Caco-2 (cell line): ENCODE measurements at regions not wholly inside any gene's neighbourhood (a gene's known extent, or its start where the extent isn't known, plus 50 kb on each side); places are given as distances from the start of the nearest gene placed in this dataset.

Source experiments
- BruUV-seq: library from RNA; stranded (reverse); fragments of 400-500 nt; replicated peaks from 2 replicates; lab custom pipeline; 2021; lab: Mats Ljungman, UMichigan
- CTCF ChIA-PET: fragments of 300-600 bp; sonication (Branson Sonifier 250); formaldehyde crosslinking; loops from one replicate; lab custom pipeline; 2022; ENCODE audit warnings: antibody characterized with exemption; lab: Charles Lee
- POLR2A ChIA-PET: fragments of 300-600 bp; sonication (Branson Sonifier 250); formaldehyde crosslinking; loops from one replicate; lab custom pipeline; 2022; ENCODE audit warnings: antibody characterized with exemption; lab: Charles Lee
- DNase-seq, 2 experiments: peaks; one replicate each; pipeline versions ENCODE4 v3.0.0 to v3.0.0-alpha.2; 2020 to 2022
- H3K27me3 ChIP-seq: replicated peaks from 2 replicates; pipeline ENCODE4 v1.6.0; 2011; ENCODE audit warnings: low read length; ENCODE audit not compliant: control insufficient read depth, insufficient read depth
- H3K36me3 ChIP-seq: 2 replicates; pipeline ENCODE4 v1.5.1; 2011; ENCODE audit warnings: low read length; ENCODE audit not compliant: control insufficient read depth, insufficient read depth
- H3K4me1 ChIP-seq: fragments of 250-450 bp; sonication (Bioruptor Pico); 2 replicates; pipeline ENCODE4 v1.5.1; 2020; ENCODE audit warnings: mild to moderate bottlenecking
- H3K4me3 ChIP-seq: 2 replicates; pipeline ENCODE4 v1.5.1; 2011; ENCODE audit warnings: low read depth, mild to moderate bottlenecking, control low read depth, low read length
- H3K9me3 ChIP-seq: fragments of 250-450 bp; sonication (Bioruptor Pico); 2 replicates; pipeline ENCODE4 v1.5.1; 2020; ENCODE audit warnings: mild to moderate bottlenecking, moderate library complexity
- H3K27ac Mint-ChIP-seq: one replicate; pipeline ENCODE4 v1.8.0; 2022; ENCODE audit warnings: mixed read lengths; ENCODE audit not compliant: unreplicated experiment
- H3K27me3 Mint-ChIP-seq: one replicate; pipeline ENCODE4 v1.8.0; 2022; ENCODE audit warnings: mixed read lengths; ENCODE audit not compliant: insufficient read depth, unreplicated experiment
- H3K36me3 Mint-ChIP-seq: one replicate; pipeline ENCODE4 v1.8.0; 2022; ENCODE audit warnings: mild to moderate bottlenecking, mixed read lengths; ENCODE audit not compliant: insufficient read depth, unreplicated experiment
- H3K4me1 Mint-ChIP-seq: one replicate; pipeline ENCODE4 v1.8.0; 2022; ENCODE audit warnings: low read depth, mixed read lengths; ENCODE audit not compliant: unreplicated experiment
- H3K4me3 Mint-ChIP-seq: one replicate; pipeline ENCODE4 v1.8.0; 2022; ENCODE audit warnings: mild to moderate bottlenecking, moderate library complexity, mixed read lengths; ENCODE audit not compliant: unreplicated experiment
- H3K9me3 Mint-ChIP-seq: one replicate; pipeline ENCODE4 v1.8.0; 2022; ENCODE audit warnings: mixed read lengths; ENCODE audit not compliant: unreplicated experiment
- intact Hi-C: fragments of 100-400 bp; cut with micrococcal nuclease; formaldehyde crosslinking; loops from one replicate; pipeline ENCODE4 v1.10.0; 2022; ENCODE audit not compliant: unreplicated experiment
- TF ChIP-seq, protein P1 (sequence below), 2 experiments: fragments of 200-600 bp in 1 of 2; IDR thresholded peaks; 1 replicate in 1 of 2; 2 replicates in 1 of 2; pipeline versions ENCODE4 v1.5.1 to v1.8.0; 2011 to 2022; ENCODE audit warnings: antibody characterized with exemption in 1 of 2, control low read depth in 1 of 2, inconsistent platforms in 1 of 2, low read depth in 1 of 2, low read length in 1 of 2, mild to moderate bottlenecking in 1 of 2, moderate library complexity in 1 of 2; ENCODE audit not compliant: insufficient read depth in 1 of 2, severe bottlenecking in 1 of 2, unreplicated experiment in 1 of 2

DNA sequence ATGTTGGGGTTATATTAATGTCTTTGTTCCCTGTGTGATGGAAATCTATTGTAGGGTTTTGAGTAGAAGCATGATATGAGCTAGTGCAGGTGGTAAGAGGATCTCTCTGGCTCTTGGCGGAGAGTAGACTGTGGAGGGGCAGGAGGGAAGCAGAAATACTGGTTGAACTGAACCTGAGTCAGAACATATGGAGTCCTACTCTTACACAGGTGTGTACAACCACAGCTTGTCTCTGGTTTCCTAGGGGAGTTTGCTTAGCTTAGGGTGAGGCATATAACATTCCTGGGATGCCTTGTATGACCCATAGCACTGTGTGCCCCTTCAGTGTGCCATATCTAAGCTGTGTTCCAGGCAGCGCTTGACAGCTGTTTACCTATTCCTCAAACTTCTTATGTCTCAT lies 97.3 kb upstream of the GCFC2 start:
- Mint-ChIP-seq H3K27me3 (no peaks in the 10 kb centered on the region), H3K4me3 (no peak overlapping the region), H3K4me1 (no peaks in the 10 kb centered on the region), H3K9me3 (peaks cover 9% of the 10 kb centered on the region), H3K27ac (peak overlapping the region; percentile 6), H3K36me3 (no peaks in the 10 kb centered on the region)
- TF ChIP-seq, protein P1, sequence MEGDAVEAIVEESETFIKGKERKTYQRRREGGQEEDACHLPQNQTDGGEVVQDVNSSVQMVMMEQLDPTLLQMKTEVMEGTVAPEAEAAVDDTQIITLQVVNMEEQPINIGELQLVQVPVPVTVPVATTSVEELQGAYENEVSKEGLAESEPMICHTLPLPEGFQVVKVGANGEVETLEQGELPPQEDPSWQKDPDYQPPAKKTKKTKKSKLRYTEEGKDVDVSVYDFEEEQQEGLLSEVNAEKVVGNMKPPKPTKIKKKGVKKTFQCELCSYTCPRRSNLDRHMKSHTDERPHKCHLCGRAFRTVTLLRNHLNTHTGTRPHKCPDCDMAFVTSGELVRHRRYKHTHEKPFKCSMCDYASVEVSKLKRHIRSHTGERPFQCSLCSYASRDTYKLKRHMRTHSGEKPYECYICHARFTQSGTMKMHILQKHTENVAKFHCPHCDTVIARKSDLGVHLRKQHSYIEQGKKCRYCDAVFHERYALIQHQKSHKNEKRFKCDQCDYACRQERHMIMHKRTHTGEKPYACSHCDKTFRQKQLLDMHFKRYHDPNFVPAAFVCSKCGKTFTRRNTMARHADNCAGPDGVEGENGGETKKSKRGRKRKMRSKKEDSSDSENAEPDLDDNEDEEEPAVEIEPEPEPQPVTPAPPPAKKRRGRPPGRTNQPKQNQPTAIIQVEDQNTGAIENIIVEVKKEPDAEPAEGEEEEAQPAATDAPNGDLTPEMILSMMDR (IDR thresholded peaks at IDR 0.05; ENCODE audit: insufficient read depth in 1 of 2, low read depth in 1 of 2, low read length in 1 of 2, severe bottlenecking in 1 of 2, unreplicated experiment in 1 of 2) = no peak
- Histone ChIP-seq H3K9me3 (no peaks in the 10 kb centered on the region), H3K4me1 (no peaks in the 10 kb centered on the region), H3K27me3 (no peaks in the 10 kb centered on the region), H3K4me3 (no peak overlapping the region), H3K36me3 (no peaks in the 10 kb centered on the region)
- peak in 1 of 2 experiments; percentile 32 for DNase-seq
- ChIA-PET POLR2A (no interaction called here), CTCF (interaction anchor here (0.8 kb wide), 1 partner anchor 27 kb away, joined by 7 read pairs; no protein-coding TSS in a partner anchor)
- BruUV-seq = no TSS peak
- intact Hi-C loops = no loop called here

DNA sequence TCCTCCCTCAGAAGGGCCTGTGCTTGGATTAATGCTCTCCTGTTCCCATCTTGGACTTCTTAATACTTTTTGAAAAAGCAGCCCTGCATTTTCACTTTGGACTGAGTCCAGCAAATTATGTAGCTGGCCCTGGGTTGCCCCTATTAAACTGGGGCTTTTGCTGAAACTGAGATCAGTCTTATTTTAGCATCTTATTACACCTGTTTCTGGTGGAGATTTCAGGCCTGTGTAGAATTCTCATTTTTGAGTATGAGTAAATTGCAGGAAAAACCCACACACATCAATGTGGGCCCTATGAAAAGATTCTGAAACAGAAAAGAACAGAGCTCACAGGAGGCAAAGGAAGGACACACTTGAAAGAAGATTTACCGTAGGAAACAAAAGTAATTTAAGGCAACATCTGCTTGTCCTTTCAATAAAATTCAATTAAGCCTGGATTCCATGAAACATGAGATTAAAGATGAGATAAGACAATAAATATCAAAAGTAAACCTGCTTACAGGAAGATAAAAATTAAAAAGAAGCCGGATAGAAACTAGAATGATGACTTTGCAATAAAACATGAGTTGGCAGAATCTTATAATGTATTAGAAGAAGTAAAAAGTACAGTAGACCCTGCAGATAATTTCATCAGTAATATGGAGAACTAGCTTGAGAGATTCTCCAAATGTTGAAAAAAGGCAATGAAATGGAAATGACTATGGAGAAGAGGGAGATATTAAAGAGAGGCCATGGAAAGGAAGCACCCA lies 90.7 kb upstream of the GCFC2 start:
- no TSS peak for BruUV-seq
- H3K36me3 Mint-ChIP-seq = no peaks in the 10 kb centered on the region
- H3K9me3 Mint-ChIP-seq = peaks cover 9% of the 10 kb centered on the region

DNA sequence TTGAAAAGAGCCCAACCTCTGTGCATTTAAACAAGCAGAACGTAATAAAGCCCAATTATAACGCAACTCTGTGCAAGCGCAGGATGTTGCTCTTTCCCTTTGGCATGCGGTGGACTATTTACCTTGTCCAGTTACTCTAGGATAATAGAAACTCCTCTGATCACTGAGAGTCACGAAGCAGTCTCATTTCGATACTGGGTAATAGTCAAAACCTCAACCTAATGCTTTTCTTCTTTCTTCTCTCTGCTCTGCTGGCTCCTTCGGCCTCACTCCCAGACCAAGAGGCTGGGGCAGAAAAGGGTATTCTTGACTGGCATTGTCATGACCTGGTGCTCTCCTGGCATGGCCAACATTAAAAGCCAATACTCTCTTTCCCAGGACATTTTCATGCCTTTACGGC lies 89.7 kb upstream of the GCFC2 start:
- ChIA-PET POLR2A (no interaction called here), CTCF (no interaction called here)
- DNase-seq = no peak
- H3K4me3 Mint-ChIP-seq = no peak overlapping the region
- Histone ChIP-seq H3K9me3 (no peaks in the 10 kb centered on the region), H3K4me1 (no peaks in the 10 kb centered on the region), H3K36me3 (no peaks in the 10 kb centered on the region), H3K27me3 (no peaks in the 10 kb centered on the region; the same call in 1 of the 2 replicates), H3K4me3 (no peak overlapping the region)
- H3K27me3 Mint-ChIP-seq = peaks cover 6% of the 10 kb centered on the region
- TF ChIP-seq, protein P1 (IDR thresholded peaks at IDR 0.05; ENCODE audit: insufficient read depth in 1 of 2, low read depth in 1 of 2, low read length in 1 of 2, severe bottlenecking in 1 of 2, unreplicated experiment in 1 of 2) = no peak
- BruUV-seq = no TSS peak
- H3K4me1 Mint-ChIP-seq = no peaks in the 10 kb centered on the region
- no peaks in the 10 kb centered on the region for H3K36me3 Mint-ChIP-seq
- intact Hi-C loops = no loop called here
- H3K27ac Mint-ChIP-seq = no peak overlapping the region
- H3K9me3 Mint-ChIP-seq = peaks cover 9% of the 10 kb centered on the region

More for the DNA sequence above, 90.7 kb upstream of the GCFC2 start:
- Mint-ChIP-seq H3K4me3 (no peak overlapping the region), H3K4me1 (no peaks in the 10 kb centered on the region), H3K27ac (no peak overlapping the region), H3K27me3 (peaks cover 6% of the 10 kb centered on the region)
- Histone ChIP-seq H3K36me3 (no peaks in the 10 kb centered on the region), H3K4me1 (no peaks in the 10 kb centered on the region), H3K9me3 (no peaks in the 10 kb centered on the region), H3K4me3 (no peak overlapping the region), H3K27me3 (no peaks in the 10 kb centered on the region; the same call in 1 of the 2 replicates)
- intact Hi-C loops = no loop called here
- POLR2A ChIA-PET = no interaction called here
- TF ChIP-seq, protein P1 (IDR thresholded peaks at IDR 0.05; ENCODE audit: insufficient read depth in 1 of 2, low read depth in 1 of 2, low read length in 1 of 2, severe bottlenecking in 1 of 2, unreplicated experiment in 1 of 2) = no peak
- no peak for DNase-seq
- CTCF ChIA-PET = no interaction called here
